ENCODE measurements at regions not wholly inside any gene's neighbourhood (a gene's known extent, or its start where the extent isn't known, plus 50 kb on each side); places are given as distances from the start of the nearest gene placed in this dataset.

GRCh38 chr6:22071270-22072041 lies 225.4 kb downstream of the PRL start:
- BruUV-seq (replicated peaks): no TSS peak
- Histone ChIP-seq H3K4me1 (ENCODE audit: insufficient read depth, low read length, poor library complexity, severe bottlenecking) (no peaks in the 10 kb centered on the region), H3K4me2 (ENCODE audit: low read length) (no peak overlapping the region), H2AFZ (ENCODE audit: low read length) (no peak overlapping the region), H3K9me2 (ENCODE audit: insufficient read depth, low read length) (no peaks in the 10 kb centered on the region), H3K9me3 (ENCODE audit: low read length) (no peaks in the 10 kb centered on the region), H3K36me3 (ENCODE audit: insufficient read depth, low read length) (no peaks in the 10 kb centered on the region), H3K79me2 (ENCODE audit: insufficient read depth, low read depth, low read length) (no peaks in the 10 kb centered on the region), H4K20me1 (ENCODE audit: insufficient read depth, low read length) (no peaks in the 10 kb centered on the region), H3K27ac (ENCODE audit: low read depth, low read length, poor library complexity, severe bottlenecking) (no peak overlapping the region), H3K4me3 (ENCODE audit: low read depth, low read length, poor library complexity, severe bottlenecking) (no peak overlapping the region)
- no peak for DNase-seq (ENCODE audit: low spot score)
- intact Hi-C loops (cut with micrococcal nuclease; ENCODE audit: unreplicated experiment): no loop called here
- TF ChIP-seq EZH2phosphoT487 (IDR thresholded peaks at IDR 0.05; ENCODE audit: borderline replicate concordance, low read depth, low read length) (no peak), CTCF (conservative IDR thresholded peaks at IDR 0.05; ENCODE audit: low read length) (no peak)
- ChIA-PET POLR2A (no interaction called here), CTCF (ENCODE audit: unreplicated experiment) (no interaction called here)

GRCh38 chr6:22072949-22073348 lies 223.9 kb downstream of the PRL start:
- Histone ChIP-seq H3K36me3 (ENCODE audit: insufficient read depth, low read length) (no peaks in the 10 kb centered on the region), H3K9me3 (ENCODE audit: low read length) (no peaks in the 10 kb centered on the region), H3K9me2 (ENCODE audit: insufficient read depth, low read length) (no peaks in the 10 kb centered on the region), H2AFZ (ENCODE audit: low read length) (no peak overlapping the region), H3K79me2 (ENCODE audit: insufficient read depth, low read depth, low read length) (no peaks in the 10 kb centered on the region), H3K27ac (ENCODE audit: low read depth, low read length, poor library complexity, severe bottlenecking) (no peak overlapping the region), H3K4me1 (ENCODE audit: insufficient read depth, low read length, poor library complexity, severe bottlenecking) (no peaks in the 10 kb centered on the region), H3K4me2 (ENCODE audit: low read length) (no peak overlapping the region), H4K20me1 (ENCODE audit: insufficient read depth, low read length) (no peaks in the 10 kb centered on the region), H3K4me3 (ENCODE audit: low read depth, low read length, poor library complexity, severe bottlenecking) (no peak overlapping the region)
- BruUV-seq (replicated peaks): no TSS peak
- TF ChIP-seq CTCF (conservative IDR thresholded peaks at IDR 0.05; ENCODE audit: low read length) (no peak), EZH2phosphoT487 (IDR thresholded peaks at IDR 0.05; ENCODE audit: borderline replicate concordance, low read depth, low read length) (no peak)
- no peak for DNase-seq (ENCODE audit: low spot score)
- ChIA-PET POLR2A (interaction anchor here (0.7 to 0.9 kb wide), 2 partner anchors 12 to 19 kb away, joined by 3 read pairs; no protein-coding TSS in a partner anchor), CTCF (ENCODE audit: unreplicated experiment) (no interaction called here)
- intact Hi-C loops (cut with micrococcal nuclease; ENCODE audit: unreplicated experiment): no loop called here

GRCh38 chr6:22073516-22074198 lies 223.2 kb downstream of the PRL start:
- H2AFZ ChIP-seq (ENCODE audit: low read length): no peak overlapping the region
- ChIA-PET POLR2A (no interaction called here), CTCF (ENCODE audit: unreplicated experiment) (no interaction called here)
- H3K36me3 ChIP-seq (ENCODE audit: insufficient read depth, low read length): no peaks in the 10 kb centered on the region
- H3K79me2 ChIP-seq (ENCODE audit: insufficient read depth, low read depth, low read length): no peaks in the 10 kb centered on the region
- H3K27ac ChIP-seq (ENCODE audit: low read depth, low read length, poor library complexity, severe bottlenecking): no peak overlapping the region
- intact Hi-C loops (cut with micrococcal nuclease; ENCODE audit: unreplicated experiment): no loop called here
- DNase-seq (ENCODE audit: low spot score): no peak
- no TSS peak for BruUV-seq (replicated peaks)
- H4K20me1 ChIP-seq (ENCODE audit: insufficient read depth, low read length): no peaks in the 10 kb centered on the region
- no peak overlapping the region for H3K4me2 ChIP-seq (ENCODE audit: low read length)
- no peaks in the 10 kb centered on the region for H3K4me1 ChIP-seq (ENCODE audit: insufficient read depth, low read length, poor library complexity, severe bottlenecking)
- no peaks in the 10 kb centered on the region for H3K9me3 ChIP-seq (ENCODE audit: low read length)
- H3K4me3 ChIP-seq (ENCODE audit: low read depth, low read length, poor library complexity, severe bottlenecking): no peak overlapping the region
- TF ChIP-seq EZH2phosphoT487 (IDR thresholded peaks at IDR 0.05; ENCODE audit: borderline replicate concordance, low read depth, low read length) (no peak), CTCF (conservative IDR thresholded peaks at IDR 0.05; ENCODE audit: low read length) (no peak)
- no peaks in the 10 kb centered on the region for H3K9me2 ChIP-seq (ENCODE audit: insufficient read depth, low read length)
